C4-2B (cell line): ENCODE measurements at regions not wholly inside any gene's neighbourhood (a gene's known extent, or its start where the extent isn't known, plus 50 kb on each side); places are given as distances from the start of the nearest gene placed in this dataset.

Experiments used
- H3K27ac ChIP-seq: fragments of 450-650 bp; 2 replicates; pipeline ENCODE4 v1.5.1; 2017
- CTCF ChIP-seq: fragments of 450-650 bp; conservative IDR thresholded peaks from 2 replicates; pipeline ENCODE4 v1.5.1; 2017; ENCODE audit warnings: mild to moderate bottlenecking
- ZFX ChIP-seq: fragments of 450-650 bp; IDR thresholded peaks from 2 replicates; pipeline ENCODE4 v1.6.1; 2017

- H3K27ac ChIP-seq: no peak overlapping the region
- TF ChIP-seq CTCF: no peak
- no peak for TF ChIP-seq ZFX
Observed at GRCh38 chr4:107213410-107213809, 177.3 kb upstream of the DKK2 start.

GRCh38 chr4:107212565-107212964, 176.5 kb upstream of the DKK2 start:
- TF ChIP-seq CTCF (no peak), ZFX (no peak)
- H3K27ac ChIP-seq: no peak overlapping the region

- H3K27ac ChIP-seq: no peak overlapping the region
- TF ChIP-seq CTCF (no peak), ZFX (no peak)
Observed at GRCh38 chr4:107210450-107211239, 174.5 kb upstream of the DKK2 start.

GRCh38 chr4:107203733-107204132, 167.6 kb upstream of the DKK2 start:
- TF ChIP-seq CTCF (no peak), ZFX (no peak)

GRCh38 chr4:107202744-107203143, 166.6 kb upstream of the DKK2 start:
- TF ChIP-seq CTCF: no peak
- no peak for TF ChIP-seq ZFX
- H3K27ac ChIP-seq: no peak overlapping the region

More at GRCh38 chr4:107203733-107204132, 167.6 kb upstream of the DKK2 start:
- no peak overlapping the region for H3K27ac ChIP-seq

GRCh38 chr4:107197121-107197520, 161.0 kb upstream of the DKK2 start:
- no peak for TF ChIP-seq CTCF
- TF ChIP-seq ZFX: no peak
- H3K27ac ChIP-seq: no peak overlapping the region

- no peak overlapping the region for H3K27ac ChIP-seq
- TF ChIP-seq CTCF (no peak), ZFX (no peak)
Observed at GRCh38 chr4:107196312-107196711, 160.2 kb upstream of the DKK2 start.
